ENCODE measurements at regions not wholly inside any gene's neighbourhood (a gene's known extent, or its start where the extent isn't known, plus 50 kb on each side); places are given as distances from the start of the nearest gene placed in this dataset.

DNA sequence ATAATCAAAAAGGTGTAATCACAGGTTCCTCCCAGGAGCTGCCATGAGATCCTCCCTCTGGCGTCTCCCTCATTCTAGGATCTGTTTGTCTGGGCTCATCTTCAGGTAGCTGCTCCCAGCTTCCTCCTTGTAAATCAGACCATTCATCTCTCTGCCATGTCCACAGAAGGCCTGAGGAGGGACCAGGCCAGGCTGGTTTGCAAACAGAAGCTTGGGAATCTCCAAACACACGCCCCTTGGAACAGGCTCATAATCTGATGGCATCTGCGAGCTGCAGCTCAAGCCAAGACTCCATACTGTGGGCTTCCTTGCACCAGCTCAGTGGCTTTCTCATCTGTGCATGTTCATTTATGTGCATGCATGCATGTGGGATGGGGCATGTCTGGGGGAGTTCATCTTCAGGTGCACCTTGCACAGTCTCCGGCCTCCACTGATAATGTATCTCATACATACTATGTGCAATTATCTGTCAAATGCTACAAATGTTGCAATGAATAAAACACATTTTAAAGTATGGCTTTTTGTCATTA lies 134.9 kb downstream of the NXPE2 start:
- 69% methylated on average over 4 of the region's 4 CpGs for WGBS (ENCODE audit: low lambda C conversion rate, missing lambda C conversion rate)
- Histone ChIP-seq H3K9me3 (ENCODE audit: low read depth) (no peaks in the 10 kb centered on the region), H3K27ac (no peak overlapping the region), H3K4me3 (no peak overlapping the region), H4K20me1 (ENCODE audit: insufficient read depth, poor library complexity, severe bottlenecking) (no peaks in the 10 kb centered on the region), H3K27me3 (peaks cover 7% of the 10 kb centered on the region), H2AFZ (no peak overlapping the region), H3K36me3 (replicated peaks; ENCODE audit: insufficient read depth, low read depth) (no peaks in the 10 kb centered on the region), H3K9me2 (replicated peaks; ENCODE audit: insufficient read depth) (no peaks in the 10 kb centered on the region), H3K4me2 (no peak overlapping the region), H3K4me1 (ENCODE audit: insufficient read depth) (no peaks in the 10 kb centered on the region), H3K79me2 (no peaks in the 10 kb centered on the region)
- no peak for DNase-seq (ENCODE audit: low spot score)
- TF ChIP-seq EZH2phosphoT487 (IDR thresholded peaks at IDR 0.05; ENCODE audit: low read depth, severe bottlenecking, unreplicated experiment) (no peak), EZH2 (IDR thresholded peaks at IDR 0.05; ENCODE audit: borderline replicate concordance) (no peak)
- TF ChIP-seq, protein P1, sequence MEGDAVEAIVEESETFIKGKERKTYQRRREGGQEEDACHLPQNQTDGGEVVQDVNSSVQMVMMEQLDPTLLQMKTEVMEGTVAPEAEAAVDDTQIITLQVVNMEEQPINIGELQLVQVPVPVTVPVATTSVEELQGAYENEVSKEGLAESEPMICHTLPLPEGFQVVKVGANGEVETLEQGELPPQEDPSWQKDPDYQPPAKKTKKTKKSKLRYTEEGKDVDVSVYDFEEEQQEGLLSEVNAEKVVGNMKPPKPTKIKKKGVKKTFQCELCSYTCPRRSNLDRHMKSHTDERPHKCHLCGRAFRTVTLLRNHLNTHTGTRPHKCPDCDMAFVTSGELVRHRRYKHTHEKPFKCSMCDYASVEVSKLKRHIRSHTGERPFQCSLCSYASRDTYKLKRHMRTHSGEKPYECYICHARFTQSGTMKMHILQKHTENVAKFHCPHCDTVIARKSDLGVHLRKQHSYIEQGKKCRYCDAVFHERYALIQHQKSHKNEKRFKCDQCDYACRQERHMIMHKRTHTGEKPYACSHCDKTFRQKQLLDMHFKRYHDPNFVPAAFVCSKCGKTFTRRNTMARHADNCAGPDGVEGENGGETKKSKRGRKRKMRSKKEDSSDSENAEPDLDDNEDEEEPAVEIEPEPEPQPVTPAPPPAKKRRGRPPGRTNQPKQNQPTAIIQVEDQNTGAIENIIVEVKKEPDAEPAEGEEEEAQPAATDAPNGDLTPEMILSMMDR (IDR thresholded peaks at IDR 0.05; ENCODE audit: poor library complexity), result no peak

DNA sequence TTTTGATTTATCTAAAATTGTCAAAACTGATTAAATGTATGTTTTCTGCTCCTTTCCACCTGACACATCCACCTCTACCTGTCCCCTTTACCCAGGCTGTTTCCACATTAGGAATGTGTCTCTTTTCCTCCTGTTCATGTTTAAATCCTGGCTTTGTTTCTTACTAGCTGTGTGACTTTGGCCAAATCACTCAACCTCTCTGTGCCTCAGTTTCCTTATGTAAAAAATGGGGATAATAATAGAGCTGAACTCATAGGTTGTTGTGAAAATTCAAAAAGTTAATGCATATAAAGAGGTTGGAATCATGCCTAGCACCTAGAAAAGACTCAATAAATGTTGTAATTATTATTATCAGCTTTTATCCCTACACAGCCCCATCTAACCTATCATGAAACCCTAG lies 136.8 kb downstream of the NXPE2 start:
- Histone ChIP-seq H3K27ac (no peak overlapping the region), H3K36me3 (replicated peaks; ENCODE audit: insufficient read depth, low read depth) (no peaks in the 10 kb centered on the region), H2AFZ (no peak overlapping the region), H3K79me2 (no peaks in the 10 kb centered on the region), H3K4me1 (ENCODE audit: insufficient read depth) (no peaks in the 10 kb centered on the region), H3K4me2 (no peak overlapping the region), H3K27me3 (peaks cover 16% of the 10 kb centered on the region), H3K9me3 (ENCODE audit: low read depth) (no peaks in the 10 kb centered on the region), H3K4me3 (no peak overlapping the region), H3K9me2 (replicated peaks; ENCODE audit: insufficient read depth) (no peaks in the 10 kb centered on the region), H4K20me1 (ENCODE audit: insufficient read depth, poor library complexity, severe bottlenecking) (no peaks in the 10 kb centered on the region)
- no peak for DNase-seq (ENCODE audit: low spot score)
- TF ChIP-seq, protein P1 (IDR thresholded peaks at IDR 0.05; ENCODE audit: poor library complexity), result no peak
- TF ChIP-seq EZH2 (IDR thresholded peaks at IDR 0.05; ENCODE audit: borderline replicate concordance), result no peak

DNA sequence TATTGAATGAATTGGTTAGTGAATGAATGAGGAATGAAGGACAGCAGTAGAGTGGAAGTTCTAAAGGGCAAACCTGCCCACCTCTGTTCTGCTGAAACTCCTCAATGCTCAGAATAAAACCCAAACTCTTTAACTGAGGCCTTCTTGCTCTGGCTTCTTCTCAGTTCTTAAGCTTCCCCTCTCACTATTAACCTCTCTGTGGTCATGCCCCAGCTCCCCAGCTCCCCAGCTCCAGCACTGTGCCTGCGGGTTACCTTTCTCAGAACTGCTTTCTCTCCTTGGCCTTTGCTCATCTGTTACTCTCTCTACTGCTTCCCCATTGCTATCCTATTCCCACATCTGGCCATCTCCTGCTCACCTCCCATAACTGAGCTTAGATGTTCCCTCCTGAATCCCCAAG lies 137.4 kb downstream of the NXPE2 start:
- H3K4me3 ChIP-seq, result no peak overlapping the region
- peaks cover 16% of the 10 kb centered on the region for H3K27me3 ChIP-seq
- 91% methylated on average over 1 of the region's 1 CpG for WGBS (ENCODE audit: low lambda C conversion rate, missing lambda C conversion rate)

More for the DNA sequence above, 137.4 kb downstream of the NXPE2 start:
- Histone ChIP-seq H3K36me3 (replicated peaks; ENCODE audit: insufficient read depth, low read depth) (no peaks in the 10 kb centered on the region), H2AFZ (no peak overlapping the region), H3K4me1 (ENCODE audit: insufficient read depth) (no peaks in the 10 kb centered on the region), H4K20me1 (ENCODE audit: insufficient read depth, poor library complexity, severe bottlenecking) (no peaks in the 10 kb centered on the region), H3K9me2 (replicated peaks; ENCODE audit: insufficient read depth) (no peaks in the 10 kb centered on the region), H3K9me3 (ENCODE audit: low read depth) (no peaks in the 10 kb centered on the region), H3K4me2 (no peak overlapping the region), H3K27ac (no peak overlapping the region), H3K79me2 (no peaks in the 10 kb centered on the region)
- no peak for TF ChIP-seq EZH2 (IDR thresholded peaks at IDR 0.05; ENCODE audit: borderline replicate concordance)
- TF ChIP-seq, protein P1 (IDR thresholded peaks at IDR 0.05; ENCODE audit: poor library complexity), result no peak
- TF ChIP-seq EZH2phosphoT487 (IDR thresholded peaks at IDR 0.05; ENCODE audit: low read depth, severe bottlenecking, unreplicated experiment), result no peak
- no peak for DNase-seq (ENCODE audit: low spot score)
